Effector CD4-positive, alpha-beta T cell (primary cell): ENCODE measurements at regions not wholly inside any gene's neighbourhood (a gene's known extent, or its start where the extent isn't known, plus 50 kb on each side); places are given as distances from the start of the nearest gene placed in this dataset.

Source experiments
- DNase-seq: peaks from one replicate; pipeline ENCODE4 v3.0.0-alpha.2; 2020

GRCh38 chr18:77597726-77598125 lies 348.1 kb downstream of the GALR1 start:
- DNase-seq = no peak

- DNase-seq = no peak
Measured at GRCh38 chr18:77600674-77601073, 351.0 kb downstream of the GALR1 start.

GRCh38 chr18:77601567-77601966 lies 351.9 kb downstream of the GALR1 start:
- no peak for DNase-seq

GRCh38 chr18:77607087-77607486 lies 357.4 kb downstream of the GALR1 start:
- DNase-seq = no peak

- no peak for DNase-seq
Measured at GRCh38 chr18:77608807-77609206, 359.2 kb downstream of the GALR1 start.

- no peak for DNase-seq
Measured at GRCh38 chr18:77617694-77618093, 368.0 kb downstream of the GALR1 start.

GRCh38 chr18:77619525-77619924 lies 369.9 kb downstream of the GALR1 start:
- no peak for DNase-seq

- no peak for DNase-seq
Measured at GRCh38 chr18:77622009-77622692, 372.5 kb downstream of the GALR1 start.

- DNase-seq = no peak
Measured at GRCh38 chr18:77632758-77633157, 383.1 kb downstream of the GALR1 start.

- DNase-seq = no peak
Measured at GRCh38 chr18:77634494-77634893, 384.8 kb downstream of the GALR1 start.

- no peak for DNase-seq
Measured at GRCh38 chr18:77635451-77635850, 385.8 kb downstream of the GALR1 start.

GRCh38 chr18:77635858-77636257 lies 386.2 kb downstream of the GALR1 start:
- DNase-seq = no peak

GRCh38 chr18:77645170-77645872 lies 395.7 kb downstream of the GALR1 start:
- no peak for DNase-seq

GRCh38 chr18:77647472-77647871 lies 397.8 kb downstream of the GALR1 start:
- DNase-seq = no peak

- DNase-seq = no peak
Measured at GRCh38 chr18:77648411-77648810, 398.8 kb downstream of the GALR1 start.

GRCh38 chr18:77650799-77651385 lies 401.2 kb downstream of the GALR1 start:
- peak; percentile 4 for DNase-seq

GRCh38 chr18:77651441-77651840 lies 401.8 kb downstream of the GALR1 start:
- no peak for DNase-seq

- DNase-seq = no peak
Measured at GRCh38 chr18:77653792-77654191, 404.1 kb downstream of the GALR1 start.

- no peak for DNase-seq
Measured at GRCh38 chr18:77654302-77654701, 404.7 kb downstream of the GALR1 start.

- no peak for DNase-seq
Measured at GRCh38 chr18:77657651-77658298, 408.1 kb downstream of the GALR1 start.

- DNase-seq = no peak
Measured at GRCh38 chr18:77658299-77658662, 408.6 kb downstream of the GALR1 start.

- DNase-seq = no peak
Measured at GRCh38 chr18:77658751-77659448, 409.3 kb downstream of the GALR1 start.

- DNase-seq = no peak
Measured at GRCh38 chr18:77666613-77667012, 417.0 kb downstream of the GALR1 start.
